ENCODE measurements at regions not wholly inside any gene's neighbourhood (a gene's known extent, or its start where the extent isn't known, plus 50 kb on each side); places are given as distances from the start of the nearest gene placed in this dataset.

DNA sequence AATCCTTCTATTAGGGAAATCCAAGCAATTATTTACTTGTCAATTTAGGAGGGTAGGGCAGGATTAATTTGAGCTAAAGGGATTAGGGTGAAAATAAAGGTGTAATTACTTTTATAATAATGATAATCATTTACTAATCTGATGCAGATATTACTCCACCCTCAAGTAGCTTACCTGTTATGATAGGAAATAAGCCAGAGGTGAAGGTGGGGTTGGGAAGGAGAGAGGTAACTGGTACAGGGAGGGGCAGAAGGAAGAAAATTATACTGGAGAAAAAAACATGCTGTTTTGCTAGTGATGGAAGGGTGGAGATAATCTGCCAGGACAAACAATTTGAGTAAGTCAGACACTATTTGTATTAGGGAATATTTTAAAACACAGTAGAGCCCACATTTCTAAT lies 157.7 kb downstream of the BARX2 start:
- no peak for TF ChIP-seq POLR2A (IDR thresholded peaks at IDR 0.05)
- TF ChIP-seq, protein P1, sequence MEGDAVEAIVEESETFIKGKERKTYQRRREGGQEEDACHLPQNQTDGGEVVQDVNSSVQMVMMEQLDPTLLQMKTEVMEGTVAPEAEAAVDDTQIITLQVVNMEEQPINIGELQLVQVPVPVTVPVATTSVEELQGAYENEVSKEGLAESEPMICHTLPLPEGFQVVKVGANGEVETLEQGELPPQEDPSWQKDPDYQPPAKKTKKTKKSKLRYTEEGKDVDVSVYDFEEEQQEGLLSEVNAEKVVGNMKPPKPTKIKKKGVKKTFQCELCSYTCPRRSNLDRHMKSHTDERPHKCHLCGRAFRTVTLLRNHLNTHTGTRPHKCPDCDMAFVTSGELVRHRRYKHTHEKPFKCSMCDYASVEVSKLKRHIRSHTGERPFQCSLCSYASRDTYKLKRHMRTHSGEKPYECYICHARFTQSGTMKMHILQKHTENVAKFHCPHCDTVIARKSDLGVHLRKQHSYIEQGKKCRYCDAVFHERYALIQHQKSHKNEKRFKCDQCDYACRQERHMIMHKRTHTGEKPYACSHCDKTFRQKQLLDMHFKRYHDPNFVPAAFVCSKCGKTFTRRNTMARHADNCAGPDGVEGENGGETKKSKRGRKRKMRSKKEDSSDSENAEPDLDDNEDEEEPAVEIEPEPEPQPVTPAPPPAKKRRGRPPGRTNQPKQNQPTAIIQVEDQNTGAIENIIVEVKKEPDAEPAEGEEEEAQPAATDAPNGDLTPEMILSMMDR (IDR thresholded peaks at IDR 0.05), result no peak

Measured in tibial nerve (tissue), 3 donors.